Bronchial epithelial cell (primary cell): ENCODE measurements at regions not wholly inside any gene's neighbourhood (a gene's known extent, or its start where the extent isn't known, plus 50 kb on each side); places are given as distances from the start of the nearest gene placed in this dataset.

Source experiments
- DNase-seq: peaks from one replicate; pipeline ENCODE4 v3.0.0-alpha.2; 2010; ENCODE audit warnings: low read depth
- FAIRE-seq: peaks from 2 replicates; lab custom pipeline; 2011; peaks lifted over from hg19 to GRCh38; lab: Jason Lieb, UNC
- H3K27me3 ChIP-seq: 2 replicates; pipeline ENCODE4 v1.5.1; 2011; ENCODE audit warnings: low read length; ENCODE audit not compliant: control insufficient read depth, insufficient read depth
- H3K36me3 ChIP-seq: 2 replicates; pipeline ENCODE4 v1.5.1; 2011; ENCODE audit warnings: low read length; ENCODE audit not compliant: control insufficient read depth, insufficient read depth
- H3K4me3 ChIP-seq: 2 replicates; pipeline ENCODE4 v1.5.1; 2011; ENCODE audit warnings: mild to moderate bottlenecking, low read depth, low read length, control low read depth
- TF ChIP-seq, protein P1 (sequence below): IDR thresholded peaks from 2 replicates; pipeline ENCODE4 v1.5.1; 2011; ENCODE audit warnings: mild to moderate bottlenecking, moderate library complexity, low read length, control low read depth, inconsistent platforms; ENCODE audit not compliant: insufficient read depth, severe bottlenecking

DNA sequence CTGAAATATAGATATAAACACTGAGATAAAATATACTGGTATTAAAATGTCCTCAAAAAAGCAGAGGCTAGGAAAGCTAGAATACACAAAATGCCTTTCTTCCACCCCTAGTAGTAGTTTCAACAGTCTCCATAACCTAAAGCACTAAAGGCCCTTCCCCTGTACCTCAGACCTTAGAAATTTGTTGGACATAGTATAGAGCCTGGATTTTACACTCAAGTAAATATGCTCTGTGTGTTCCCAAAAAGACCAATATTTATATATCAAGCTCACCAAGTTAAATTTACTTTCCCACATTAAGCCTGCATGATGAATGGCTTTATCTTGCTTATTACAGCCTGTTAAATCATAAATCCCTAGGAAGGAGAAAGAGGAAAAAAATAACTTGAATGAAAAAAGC, 378.7 kb upstream of the AZI2 start:
- Histone ChIP-seq H3K4me3 (no peak overlapping the region), H3K27me3 (no peaks in the 10 kb centered on the region), H3K36me3 (no peaks in the 10 kb centered on the region)
- TF ChIP-seq, protein P1, sequence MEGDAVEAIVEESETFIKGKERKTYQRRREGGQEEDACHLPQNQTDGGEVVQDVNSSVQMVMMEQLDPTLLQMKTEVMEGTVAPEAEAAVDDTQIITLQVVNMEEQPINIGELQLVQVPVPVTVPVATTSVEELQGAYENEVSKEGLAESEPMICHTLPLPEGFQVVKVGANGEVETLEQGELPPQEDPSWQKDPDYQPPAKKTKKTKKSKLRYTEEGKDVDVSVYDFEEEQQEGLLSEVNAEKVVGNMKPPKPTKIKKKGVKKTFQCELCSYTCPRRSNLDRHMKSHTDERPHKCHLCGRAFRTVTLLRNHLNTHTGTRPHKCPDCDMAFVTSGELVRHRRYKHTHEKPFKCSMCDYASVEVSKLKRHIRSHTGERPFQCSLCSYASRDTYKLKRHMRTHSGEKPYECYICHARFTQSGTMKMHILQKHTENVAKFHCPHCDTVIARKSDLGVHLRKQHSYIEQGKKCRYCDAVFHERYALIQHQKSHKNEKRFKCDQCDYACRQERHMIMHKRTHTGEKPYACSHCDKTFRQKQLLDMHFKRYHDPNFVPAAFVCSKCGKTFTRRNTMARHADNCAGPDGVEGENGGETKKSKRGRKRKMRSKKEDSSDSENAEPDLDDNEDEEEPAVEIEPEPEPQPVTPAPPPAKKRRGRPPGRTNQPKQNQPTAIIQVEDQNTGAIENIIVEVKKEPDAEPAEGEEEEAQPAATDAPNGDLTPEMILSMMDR = no peak
- no peak for DNase-seq
- FAIRE-seq = no peak

DNA sequence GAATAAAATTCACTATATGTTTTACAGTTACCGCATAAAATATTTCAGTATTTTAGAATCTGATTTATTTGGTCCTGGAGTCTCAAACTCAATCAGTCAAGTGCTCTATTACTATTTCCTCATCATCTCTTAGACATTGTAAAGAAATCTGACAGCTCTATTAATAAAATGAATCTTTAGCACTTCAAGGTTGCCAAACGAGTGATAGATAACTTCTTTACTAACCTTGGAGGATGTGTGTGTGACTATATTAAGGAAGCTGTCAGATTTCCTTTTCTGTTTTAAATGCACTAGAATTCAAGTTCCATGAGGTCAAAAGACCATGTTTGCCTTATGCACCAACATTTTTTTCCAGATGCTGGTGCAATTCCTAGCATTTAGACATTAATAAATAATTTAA, 389.8 kb upstream of the AZI2 start:
- H3K4me3 ChIP-seq = no peak overlapping the region
- no peaks in the 10 kb centered on the region for H3K36me3 ChIP-seq
- no peaks in the 10 kb centered on the region for H3K27me3 ChIP-seq
- FAIRE-seq = no peak
- TF ChIP-seq, protein P1 = no peak
- DNase-seq = no peak

DNA sequence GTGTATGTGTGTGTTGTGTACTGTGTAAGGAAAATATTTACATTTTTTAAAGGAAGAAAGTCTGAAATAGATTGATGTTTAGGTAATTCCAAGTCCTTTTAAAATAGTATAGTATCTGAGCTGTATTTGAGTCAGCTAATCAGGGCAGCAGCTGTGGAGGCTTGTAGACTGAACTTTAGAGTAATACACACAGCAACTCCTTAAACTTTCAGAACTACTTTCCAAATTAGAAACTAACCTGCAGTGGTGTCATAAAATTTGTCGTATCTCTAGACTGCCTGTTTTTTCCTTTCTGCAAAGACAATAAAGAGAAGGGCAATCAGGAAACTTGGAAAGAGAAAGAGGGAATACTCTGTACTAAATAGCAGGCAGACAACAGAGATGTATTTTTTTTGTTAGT, 391.0 kb upstream of the AZI2 start:
- H3K36me3 ChIP-seq = no peaks in the 10 kb centered on the region
- H3K27me3 ChIP-seq = no peaks in the 10 kb centered on the region
- H3K4me3 ChIP-seq = no peak overlapping the region
- no peak for FAIRE-seq
- no peak for DNase-seq
- TF ChIP-seq, protein P1 = no peak

DNA sequence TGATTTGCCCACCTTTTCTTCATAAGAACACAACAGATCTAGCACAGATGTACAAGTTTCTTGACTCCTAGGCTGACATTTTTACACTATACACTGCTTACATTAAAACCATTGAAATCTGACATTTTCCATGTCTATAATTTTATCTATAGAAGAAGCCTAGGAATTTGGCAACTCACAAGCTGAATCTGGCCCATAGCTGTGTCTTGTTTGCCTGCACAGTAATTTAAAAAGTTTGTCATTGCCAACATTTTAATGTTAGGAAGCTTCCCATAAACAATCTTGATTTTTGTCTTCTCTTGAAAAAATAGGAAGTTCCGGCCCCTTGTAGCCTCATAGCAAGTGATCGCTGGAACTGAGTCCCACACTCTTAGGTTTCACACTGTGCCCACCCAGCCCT, 394.6 kb upstream of the AZI2 start:
- no peak overlapping the region for H3K4me3 ChIP-seq
- TF ChIP-seq, protein P1 = no peak
- no peaks in the 10 kb centered on the region for H3K27me3 ChIP-seq
- DNase-seq (no peak), FAIRE-seq (no peak)
- no peaks in the 10 kb centered on the region for H3K36me3 ChIP-seq

DNA sequence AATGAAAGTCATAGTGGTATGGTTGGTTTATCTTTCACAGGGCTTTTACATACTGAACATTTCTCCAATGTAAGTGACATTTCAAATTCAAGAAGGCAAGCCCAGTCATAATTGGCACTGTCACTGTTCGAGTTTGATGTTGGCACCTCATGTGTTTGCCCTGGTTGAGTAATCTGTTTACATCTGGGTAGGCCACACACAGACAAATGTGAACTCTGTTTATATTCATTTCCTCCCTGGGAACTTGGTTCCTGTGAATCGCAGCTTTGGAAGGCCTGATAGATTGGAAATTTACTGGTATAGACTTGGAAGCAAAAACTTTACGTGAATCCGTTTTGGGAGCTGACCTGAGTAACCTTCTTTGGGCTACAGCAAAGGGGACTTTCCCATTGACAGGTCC, 395.2 kb upstream of the AZI2 start:
- Histone ChIP-seq H3K27me3 (no peaks in the 10 kb centered on the region), H3K36me3 (no peaks in the 10 kb centered on the region), H3K4me3 (no peak overlapping the region)
- DNase-seq = peak; percentile 32
- FAIRE-seq = peak; percentile 50
- TF ChIP-seq, protein P1 = no peak

DNA sequence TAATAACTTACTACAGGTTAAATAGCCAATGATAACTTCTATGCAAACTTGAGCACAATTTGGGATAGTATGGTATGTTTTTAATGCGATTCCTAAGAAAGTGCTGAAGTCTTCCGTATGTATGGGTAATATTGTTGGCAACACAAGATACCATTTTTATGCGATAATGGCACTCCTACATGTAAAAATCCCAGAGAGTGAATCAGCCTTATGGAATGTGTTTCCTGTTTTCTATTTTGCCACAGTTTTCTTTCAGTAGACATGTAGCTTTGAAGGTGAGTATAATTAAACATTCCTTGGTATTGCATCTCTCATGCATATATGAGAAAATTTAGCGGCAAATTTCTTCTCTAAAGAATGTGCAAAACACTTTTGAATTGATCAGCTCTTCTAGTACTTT, 396.8 kb upstream of the AZI2 start:
- H3K36me3 ChIP-seq = no peaks in the 10 kb centered on the region
- TF ChIP-seq, protein P1 = no peak
- DNase-seq (peak; percentile 71), FAIRE-seq (no peak)
- H3K4me3 ChIP-seq = no peak overlapping the region
- no peaks in the 10 kb centered on the region for H3K27me3 ChIP-seq
